ENCODE measurements at regions not wholly inside any gene's neighbourhood (a gene's known extent, or its start where the extent isn't known, plus 50 kb on each side); places are given as distances from the start of the nearest gene placed in this dataset.
A peak's percentile ranks its signal among the peaks of the same experiment; 100 is the strongest.
"Not testable (repeated sequence)": the region's sequence is repeated elsewhere in the genome, so short reads cannot be mapped to it uniquely, and the experiment has no call there.

- no peak for TF ChIP-seq CTCF (IDR thresholded peaks at IDR 0.05; ENCODE audit: poor library complexity, severe bottlenecking)
- no peak overlapping the region for H3K4me3 ChIP-seq (ENCODE audit: severe bottlenecking)
- H3K9me3 ChIP-seq (ENCODE audit: severe bottlenecking), result no peaks in the 10 kb centered on the region
- DNase-seq (ENCODE audit: low spot score) (no peak), ATAC-seq (ENCODE audit: low read depth) (peak; percentile 86)
- H3K4me1 ChIP-seq (ENCODE audit: insufficient read depth, poor library complexity, severe bottlenecking), result peaks cover 7% of the 10 kb centered on the region
- H3K36me3 ChIP-seq (ENCODE audit: low read depth), result no peaks in the 10 kb centered on the region
- no peaks in the 10 kb centered on the region for H3K27me3 ChIP-seq (ENCODE audit: insufficient read depth, poor library complexity, severe bottlenecking)
- peak overlapping the region; percentile 41 for H3K27ac ChIP-seq (ENCODE audit: poor library complexity, severe bottlenecking)
These were observed 465.1 kb upstream of the ADARB2 start for GRCh38 chr10:2202401-2202800.

- no peak for ATAC-seq (ENCODE audit: low read depth)
- Histone ChIP-seq H3K4me3 (ENCODE audit: severe bottlenecking) (no peak overlapping the region), H3K9me3 (ENCODE audit: severe bottlenecking) (no peaks in the 10 kb centered on the region), H3K27me3 (ENCODE audit: insufficient read depth, poor library complexity, severe bottlenecking) (no peaks in the 10 kb centered on the region), H3K36me3 (ENCODE audit: low read depth) (no peaks in the 10 kb centered on the region), H3K27ac (ENCODE audit: poor library complexity, severe bottlenecking) (peak overlapping the region; percentile 41), H3K4me1 (ENCODE audit: insufficient read depth, poor library complexity, severe bottlenecking) (peaks cover 7% of the 10 kb centered on the region)
- TF ChIP-seq CTCF (IDR thresholded peaks at IDR 0.05; ENCODE audit: poor library complexity, severe bottlenecking), result no peak
- DNase-seq (ENCODE audit: low spot score), result no peak
These were observed 464.3 kb upstream of the ADARB2 start for GRCh38 chr10:2201534-2202099.

GRCh38 chr10:2197663-2198062 lies 460.3 kb upstream of the ADARB2 start:
- no peak for TF ChIP-seq CTCF (IDR thresholded peaks at IDR 0.05; ENCODE audit: poor library complexity, severe bottlenecking)
- no peak for DNase-seq (ENCODE audit: low spot score)
- H3K27me3 ChIP-seq (ENCODE audit: insufficient read depth, poor library complexity, severe bottlenecking), result no peaks in the 10 kb centered on the region
- H3K36me3 ChIP-seq (ENCODE audit: low read depth), result no peaks in the 10 kb centered on the region
- H3K4me1 ChIP-seq (ENCODE audit: insufficient read depth, poor library complexity, severe bottlenecking), result peaks cover 8% of the 10 kb centered on the region
- no peak overlapping the region for H3K4me3 ChIP-seq (ENCODE audit: severe bottlenecking)
- no peak overlapping the region for H3K27ac ChIP-seq (ENCODE audit: poor library complexity, severe bottlenecking)
- ATAC-seq (ENCODE audit: low read depth), result no peak
- no peaks in the 10 kb centered on the region for H3K9me3 ChIP-seq (ENCODE audit: severe bottlenecking)

- Histone ChIP-seq H3K27ac (ENCODE audit: poor library complexity, severe bottlenecking) (no peak overlapping the region), H3K36me3 (ENCODE audit: low read depth) (no peaks in the 10 kb centered on the region), H3K27me3 (ENCODE audit: insufficient read depth, poor library complexity, severe bottlenecking) (no peaks in the 10 kb centered on the region), H3K9me3 (ENCODE audit: severe bottlenecking) (no peaks in the 10 kb centered on the region), H3K4me1 (ENCODE audit: insufficient read depth, poor library complexity, severe bottlenecking) (peaks cover 2% of the 10 kb centered on the region), H3K4me3 (ENCODE audit: severe bottlenecking) (no peak overlapping the region)
- no peak for DNase-seq (ENCODE audit: low spot score)
- ATAC-seq (ENCODE audit: low read depth), result no peak
- TF ChIP-seq CTCF (IDR thresholded peaks at IDR 0.05; ENCODE audit: poor library complexity, severe bottlenecking), result no peak
These were observed 458.9 kb upstream of the ADARB2 start for GRCh38 chr10:2196272-2196671.

GRCh38 chr10:2189356-2189755 lies 452.0 kb upstream of the ADARB2 start:
- H3K4me3 ChIP-seq (ENCODE audit: severe bottlenecking); H3K9me3 ChIP-seq (ENCODE audit: severe bottlenecking); H3K36me3 ChIP-seq (ENCODE audit: low read depth); H3K27me3 ChIP-seq (ENCODE audit: insufficient read depth, poor library complexity, severe bottlenecking); DNase-seq (ENCODE audit: low spot score); ATAC-seq (ENCODE audit: low read depth); H3K27ac ChIP-seq (ENCODE audit: poor library complexity, severe bottlenecking): not testable (repeated sequence)
- peaks cover 12% of the 10 kb centered on the region for H3K4me1 ChIP-seq (ENCODE audit: insufficient read depth, poor library complexity, severe bottlenecking)

Measured in RWPE2 (cell line).